ENCODE measurements at regions not wholly inside any gene's neighbourhood (a gene's known extent, or its start where the extent isn't known, plus 50 kb on each side); places are given as distances from the start of the nearest gene placed in this dataset.

GRCh38 chr10:31140716-31141115, 109.1 kb upstream of the ZNF438 start:
- no peak overlapping the region for H3K4me2 ChIP-seq (ENCODE audit: insufficient read depth, low read length)
- H3K27me3 ChIP-seq (ENCODE audit: control insufficient read depth in 2 of 2, insufficient read depth in 2 of 2, low read length in 2 of 2): no peaks in the 10 kb centered on the region
- H3K4me1 ChIP-seq (ENCODE audit: control insufficient read depth, extremely low read depth, insufficient read depth, low read length): no peaks in the 10 kb centered on the region
- FAIRE-seq (no peak), DNase-seq (ENCODE audit: low read depth, low spot score) (no peak)
- no peak overlapping the region for H3K9ac ChIP-seq (replicated peaks; ENCODE audit: extremely low read depth, insufficient read depth, low read length)
- BruUV-seq (replicated peaks): no TSS peak
- dilution Hi-C loops (cut with MboI; ENCODE audit: extremely low pct_ligation_motif_present, low sequenced_read_pairs): no loop called here
- no peaks in the 10 kb centered on the region for H3K79me2 ChIP-seq (ENCODE audit: control insufficient read depth, insufficient read depth, low read length)
- H4K20me1 ChIP-seq (replicated peaks; ENCODE audit: control insufficient read depth, extremely low read depth, insufficient read depth, low read length): no peaks in the 10 kb centered on the region
- no peak overlapping the region for H3K4me3 ChIP-seq (replicated peaks in 1 of 3; ENCODE audit: insufficient read depth in 1 of 3, low read depth in 1 of 3, low read length in 3 of 3)
- POLR2A ChIA-PET: no interaction called here
- no peak overlapping the region for H2AFZ ChIP-seq (ENCODE audit: low read depth, low read length)
- no peaks in the 10 kb centered on the region for H3K9me1 ChIP-seq (replicated peaks; ENCODE audit: control insufficient read depth, extremely low read depth, insufficient read depth, low read length)
- no peaks in the 10 kb centered on the region for H3K9me3 ChIP-seq (replicated peaks; ENCODE audit: control insufficient read depth, insufficient read depth, low read length)
- no peak for TF ChIP-seq EZH2 (IDR thresholded peaks at IDR 0.05; ENCODE audit: borderline replicate concordance, low read depth, low read length, severe bottlenecking)
- TF ChIP-seq, protein P1, sequence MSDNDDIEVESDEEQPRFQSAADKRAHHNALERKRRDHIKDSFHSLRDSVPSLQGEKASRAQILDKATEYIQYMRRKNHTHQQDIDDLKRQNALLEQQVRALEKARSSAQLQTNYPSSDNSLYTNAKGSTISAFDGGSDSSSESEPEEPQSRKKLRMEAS (IDR thresholded peaks at IDR 0.05; ENCODE audit: insufficient read depth, insufficient read length): no peak
- TF ChIP-seq, protein P2, sequence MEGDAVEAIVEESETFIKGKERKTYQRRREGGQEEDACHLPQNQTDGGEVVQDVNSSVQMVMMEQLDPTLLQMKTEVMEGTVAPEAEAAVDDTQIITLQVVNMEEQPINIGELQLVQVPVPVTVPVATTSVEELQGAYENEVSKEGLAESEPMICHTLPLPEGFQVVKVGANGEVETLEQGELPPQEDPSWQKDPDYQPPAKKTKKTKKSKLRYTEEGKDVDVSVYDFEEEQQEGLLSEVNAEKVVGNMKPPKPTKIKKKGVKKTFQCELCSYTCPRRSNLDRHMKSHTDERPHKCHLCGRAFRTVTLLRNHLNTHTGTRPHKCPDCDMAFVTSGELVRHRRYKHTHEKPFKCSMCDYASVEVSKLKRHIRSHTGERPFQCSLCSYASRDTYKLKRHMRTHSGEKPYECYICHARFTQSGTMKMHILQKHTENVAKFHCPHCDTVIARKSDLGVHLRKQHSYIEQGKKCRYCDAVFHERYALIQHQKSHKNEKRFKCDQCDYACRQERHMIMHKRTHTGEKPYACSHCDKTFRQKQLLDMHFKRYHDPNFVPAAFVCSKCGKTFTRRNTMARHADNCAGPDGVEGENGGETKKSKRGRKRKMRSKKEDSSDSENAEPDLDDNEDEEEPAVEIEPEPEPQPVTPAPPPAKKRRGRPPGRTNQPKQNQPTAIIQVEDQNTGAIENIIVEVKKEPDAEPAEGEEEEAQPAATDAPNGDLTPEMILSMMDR (IDR thresholded peaks at IDR 0.05; ENCODE audit: extremely low read depth in 1 of 2, insufficient read depth in 1 of 2, low read depth in 1 of 2, low read length in 2 of 2): no peak
- TF ChIP-seq JUN (IDR thresholded peaks at IDR 0.05; ENCODE audit: borderline replicate concordance, insufficient read depth, insufficient read length, low read depth): no peak
- intact Hi-C loops (cut with micrococcal nuclease): no loop called here
- CTCF ChIA-PET: no interaction called here
- H3K27ac ChIP-seq (ENCODE audit: insufficient read depth, low read depth, low read length): no peak overlapping the region
- H3K36me3 ChIP-seq (ENCODE audit: control insufficient read depth in 2 of 2, extremely low read depth in 1 of 2, insufficient read depth in 2 of 2, low read length in 2 of 2): no peaks in the 10 kb centered on the region

- CTCF ChIA-PET: interaction anchor here (1.4 kb wide), 1 partner anchor 11 kb away, joined by 5 read pairs; no protein-coding TSS in a partner anchor
- no peak for TF ChIP-seq EZH2 (IDR thresholded peaks at IDR 0.05; ENCODE audit: borderline replicate concordance, low read depth, low read length, severe bottlenecking)
- TF ChIP-seq, protein P1 (IDR thresholded peaks at IDR 0.05; ENCODE audit: insufficient read depth, insufficient read length): no peak
- no peak for TF ChIP-seq POLR2A (IDR thresholded peaks at IDR 0.05; ENCODE audit: low read depth, low read length)
- TF ChIP-seq, protein P2 (IDR thresholded peaks at IDR 0.05; ENCODE audit: extremely low read depth in 1 of 2, insufficient read depth in 1 of 2, low read depth in 1 of 2, low read length in 2 of 2): no peak
- TF ChIP-seq FOS (IDR thresholded peaks at IDR 0.05; ENCODE audit: borderline replicate concordance, insufficient read depth, low read length): no peak
- no peak for TF ChIP-seq JUN (IDR thresholded peaks at IDR 0.05; ENCODE audit: borderline replicate concordance, insufficient read depth, insufficient read length, low read depth)
- no peak for TF ChIP-seq POLR2AphosphoS5 (IDR thresholded peaks at IDR 0.05; ENCODE audit: insufficient read depth, low read depth, low read length)
- no peak for TF ChIP-seq GATA2 (IDR thresholded peaks at IDR 0.05; ENCODE audit: insufficient read depth, insufficient read length, low read depth, low read length)
- TF ChIP-seq MYC (IDR thresholded peaks at IDR 0.05; ENCODE audit: low read depth, low read length): no peak
- no peak for FAIRE-seq
Measured at GRCh38 chr10:31142026-31142425, 110.4 kb upstream of the ZNF438 start.

More at GRCh38 chr10:31142026-31142425, 110.4 kb upstream of the ZNF438 start:
- intact Hi-C loops (cut with micrococcal nuclease): no loop called here
- no peaks in the 10 kb centered on the region for H4K20me1 ChIP-seq (replicated peaks; ENCODE audit: control insufficient read depth, extremely low read depth, insufficient read depth, low read length)
- dilution Hi-C loops (cut with MboI; ENCODE audit: extremely low pct_ligation_motif_present, low sequenced_read_pairs): no loop called here
- no peaks in the 10 kb centered on the region for H3K9me3 ChIP-seq (replicated peaks; ENCODE audit: control insufficient read depth, insufficient read depth, low read length)
- H3K4me2 ChIP-seq (ENCODE audit: insufficient read depth, low read length): no peak overlapping the region
- no peaks in the 10 kb centered on the region for H3K9me1 ChIP-seq (replicated peaks; ENCODE audit: control insufficient read depth, extremely low read depth, insufficient read depth, low read length)
- no peak overlapping the region for H3K4me3 ChIP-seq (replicated peaks in 1 of 3; ENCODE audit: insufficient read depth in 1 of 3, low read depth in 1 of 3, low read length in 3 of 3)
- H2AFZ ChIP-seq (ENCODE audit: low read depth, low read length): no peak overlapping the region
- H3K79me2 ChIP-seq (ENCODE audit: control insufficient read depth, insufficient read depth, low read length): no peaks in the 10 kb centered on the region
- peaks cover 8% of the 10 kb centered on the region for H3K4me1 ChIP-seq (ENCODE audit: control insufficient read depth, extremely low read depth, insufficient read depth, low read length)
- DNase-seq (ENCODE audit: low read depth, low spot score): no peak
- H3K36me3 ChIP-seq (ENCODE audit: control insufficient read depth in 2 of 2, extremely low read depth in 1 of 2, insufficient read depth in 2 of 2, low read length in 2 of 2): no peaks in the 10 kb centered on the region
- H3K9ac ChIP-seq (replicated peaks; ENCODE audit: extremely low read depth, insufficient read depth, low read length): no peak overlapping the region
- H3K27me3 ChIP-seq (ENCODE audit: control insufficient read depth in 2 of 2, insufficient read depth in 2 of 2, low read length in 2 of 2): no peaks in the 10 kb centered on the region
- BruUV-seq (replicated peaks): no TSS peak
- H3K27ac ChIP-seq (ENCODE audit: insufficient read depth, low read depth, low read length): no peak overlapping the region
- POLR2A ChIA-PET: no interaction called here
